ENCODE measurements at regions not wholly inside any gene's neighbourhood (a gene's known extent, or its start where the extent isn't known, plus 50 kb on each side); places are given as distances from the start of the nearest gene placed in this dataset.

- no peak for FAIRE-seq
Observed at GRCh38 chr4:115723621-115724020, 610.2 kb upstream of the NDST4 start.

GRCh38 chr4:115720611-115721010, 607.2 kb upstream of the NDST4 start:
- no peak for FAIRE-seq

GRCh38 chr4:115711575-115711974, 598.2 kb upstream of the NDST4 start:
- no peak for FAIRE-seq

- no peak for FAIRE-seq
Observed at GRCh38 chr4:115688961-115689360, 575.5 kb upstream of the NDST4 start.

GRCh38 chr4:115687052-115687755, 573.8 kb upstream of the NDST4 start:
- no peak for FAIRE-seq

- FAIRE-seq = no peak
Observed at GRCh38 chr4:115678425-115678941, 565.1 kb upstream of the NDST4 start.

GRCh38 chr4:115675719-115676118, 562.3 kb upstream of the NDST4 start:
- FAIRE-seq = no peak

GRCh38 chr4:115674485-115674884, 561.1 kb upstream of the NDST4 start:
- no peak for FAIRE-seq

- FAIRE-seq = no peak
Observed at GRCh38 chr4:115671581-115671980, 558.2 kb upstream of the NDST4 start.

GRCh38 chr4:115670930-115671329, 557.5 kb upstream of the NDST4 start:
- no peak for FAIRE-seq

- no peak for FAIRE-seq
Observed at GRCh38 chr4:115668396-115668795, 555.0 kb upstream of the NDST4 start.

- no peak for FAIRE-seq
Observed at GRCh38 chr4:115664285-115664684, 550.9 kb upstream of the NDST4 start.

- no peak for FAIRE-seq
Observed at GRCh38 chr4:115660465-115660864, 547.0 kb upstream of the NDST4 start.

GRCh38 chr4:115657991-115658650, 544.7 kb upstream of the NDST4 start:
- no peak for FAIRE-seq

- FAIRE-seq = no peak
Observed at GRCh38 chr4:115655626-115656025, 542.2 kb upstream of the NDST4 start.

- FAIRE-seq = no peak
Observed at GRCh38 chr4:115648786-115649185, 535.4 kb upstream of the NDST4 start.

GRCh38 chr4:115629270-115629669, 515.9 kb upstream of the NDST4 start:
- FAIRE-seq = no peak

- FAIRE-seq = no peak
Observed at GRCh38 chr4:115609631-115610030, 496.2 kb upstream of the NDST4 start.

- no peak for FAIRE-seq
Observed at GRCh38 chr4:115607311-115607710, 493.9 kb upstream of the NDST4 start.

- no peak for FAIRE-seq
Observed at GRCh38 chr4:115596265-115597001, 483.0 kb upstream of the NDST4 start.

GRCh38 chr4:115580901-115581300, 467.5 kb upstream of the NDST4 start:
- FAIRE-seq = no peak

GRCh38 chr4:115575851-115576250, 462.4 kb upstream of the NDST4 start:
- no peak for FAIRE-seq

- no peak for FAIRE-seq
Observed at GRCh38 chr4:115562506-115562905, 449.1 kb upstream of the NDST4 start.

GRCh38 chr4:115548123-115548522, 434.7 kb upstream of the NDST4 start:
- no peak for FAIRE-seq
